ENCODE measurements at regions not wholly inside any gene's neighbourhood (a gene's known extent, or its start where the extent isn't known, plus 50 kb on each side); places are given as distances from the start of the nearest gene placed in this dataset.

DNA sequence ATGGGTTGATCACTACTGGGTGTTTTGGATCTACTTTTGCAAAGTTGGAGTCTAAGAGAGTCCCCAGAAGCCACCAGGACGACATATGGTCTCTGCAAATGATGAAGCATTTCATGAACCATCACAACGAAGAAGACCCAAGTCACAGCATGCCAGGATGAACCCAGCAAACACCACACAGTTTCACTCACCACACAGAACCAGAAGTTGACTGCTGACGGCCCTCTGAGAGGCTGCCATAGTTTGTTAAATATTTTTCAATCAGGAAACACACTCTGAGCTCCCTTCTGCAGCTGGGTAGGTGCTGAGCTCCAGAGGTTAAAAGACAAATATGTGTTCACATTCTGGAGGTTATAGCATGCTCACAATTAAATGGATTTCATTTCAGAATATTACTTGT is 271.4 kb downstream of the DCDC2C start:
- no peak overlapping the region for H3K4me2 ChIP-seq (ENCODE audit: low read length)
- ATAC-seq (no peak), DNase-seq (ENCODE audit: low read depth, low spot score) (no peak)
- H3K4me1 ChIP-seq (ENCODE audit: control insufficient read depth in 1 of 2, insufficient read depth in 2 of 2, low read length in 2 of 2): no peaks in the 10 kb centered on the region
- ChIA-PET POLR2A (no interaction called here), RAD21 (ENCODE audit: low non-redundant PET in 1 of 2, low total read pairs in 2 of 2, uncharacterized antibody in 2 of 2, unreplicated experiment in 2 of 2) (no interaction called here), CTCF (no interaction called here)
- no peaks in the 10 kb centered on the region for H3K36me3 ChIP-seq (ENCODE audit: control insufficient read depth in 1 of 2, insufficient read depth in 2 of 2, low read length in 2 of 2)
- TF ChIP-seq EGR1 (IDR thresholded peaks at IDR 0.05; ENCODE audit: low read depth): no peak
- no peak for TF ChIP-seq YY1 (IDR thresholded peaks at IDR 0.05; ENCODE audit: extremely low read depth, insufficient replicate concordance, low read depth, low read length)
- TF ChIP-seq, protein P1, sequence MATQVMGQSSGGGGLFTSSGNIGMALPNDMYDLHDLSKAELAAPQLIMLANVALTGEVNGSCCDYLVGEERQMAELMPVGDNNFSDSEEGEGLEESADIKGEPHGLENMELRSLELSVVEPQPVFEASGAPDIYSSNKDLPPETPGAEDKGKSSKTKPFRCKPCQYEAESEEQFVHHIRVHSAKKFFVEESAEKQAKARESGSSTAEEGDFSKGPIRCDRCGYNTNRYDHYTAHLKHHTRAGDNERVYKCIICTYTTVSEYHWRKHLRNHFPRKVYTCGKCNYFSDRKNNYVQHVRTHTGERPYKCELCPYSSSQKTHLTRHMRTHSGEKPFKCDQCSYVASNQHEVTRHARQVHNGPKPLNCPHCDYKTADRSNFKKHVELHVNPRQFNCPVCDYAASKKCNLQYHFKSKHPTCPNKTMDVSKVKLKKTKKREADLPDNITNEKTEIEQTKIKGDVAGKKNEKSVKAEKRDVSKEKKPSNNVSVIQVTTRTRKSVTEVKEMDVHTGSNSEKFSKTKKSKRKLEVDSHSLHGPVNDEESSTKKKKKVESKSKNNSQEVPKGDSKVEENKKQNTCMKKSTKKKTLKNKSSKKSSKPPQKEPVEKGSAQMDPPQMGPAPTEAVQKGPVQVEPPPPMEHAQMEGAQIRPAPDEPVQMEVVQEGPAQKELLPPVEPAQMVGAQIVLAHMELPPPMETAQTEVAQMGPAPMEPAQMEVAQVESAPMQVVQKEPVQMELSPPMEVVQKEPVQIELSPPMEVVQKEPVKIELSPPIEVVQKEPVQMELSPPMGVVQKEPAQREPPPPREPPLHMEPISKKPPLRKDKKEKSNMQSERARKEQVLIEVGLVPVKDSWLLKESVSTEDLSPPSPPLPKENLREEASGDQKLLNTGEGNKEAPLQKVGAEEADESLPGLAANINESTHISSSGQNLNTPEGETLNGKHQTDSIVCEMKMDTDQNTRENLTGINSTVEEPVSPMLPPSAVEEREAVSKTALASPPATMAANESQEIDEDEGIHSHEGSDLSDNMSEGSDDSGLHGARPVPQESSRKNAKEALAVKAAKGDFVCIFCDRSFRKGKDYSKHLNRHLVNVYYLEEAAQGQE (IDR thresholded peaks at IDR 0.05; ENCODE audit: low read depth): no peak
- H3K4me3 ChIP-seq (replicated peaks in 1 of 2; ENCODE audit: low read depth in 1 of 2, low read length in 2 of 2): no peak overlapping the region
- no peak overlapping the region for H3K27ac ChIP-seq (ENCODE audit: low read depth, low read length)
- intact Hi-C loops (cut with micrococcal nuclease): no loop called here
- no peaks in the 10 kb centered on the region for H3K9me2 ChIP-seq (ENCODE audit: insufficient read depth)
- no peaks in the 10 kb centered on the region for H4K20me1 ChIP-seq (ENCODE audit: insufficient read depth)
- no peaks in the 10 kb centered on the region for H3K79me2 ChIP-seq (ENCODE audit: insufficient read depth, low read length)
- peaks cover 10% of the 10 kb centered on the region in 2 experiments; a peak in 2 of 4 replicates for H3K9me3 ChIP-seq (ENCODE audit: control insufficient read depth in 1 of 2, insufficient read depth in 1 of 2, low read depth in 1 of 2, low read length in 2 of 2)
- H3K27me3 ChIP-seq (ENCODE audit: insufficient read depth, low read length): no peaks in the 10 kb centered on the region
- no peak overlapping the region for H3K9ac ChIP-seq (ENCODE audit: low read length)
- no TSS peak for BruUV-seq (replicated peaks)
- no peak overlapping the region for H2AFZ ChIP-seq (ENCODE audit: low read depth, low read length, poor library complexity, severe bottlenecking)

- RAD21 ChIA-PET (ENCODE audit: low non-redundant PET in 1 of 2, low total read pairs in 2 of 2, uncharacterized antibody in 2 of 2, unreplicated experiment in 2 of 2): no interaction called here
- no TSS peak for BruUV-seq (replicated peaks)
- Histone ChIP-seq H3K36me3 (ENCODE audit: control insufficient read depth in 1 of 2, insufficient read depth in 2 of 2, low read length in 2 of 2) (no peaks in the 10 kb centered on the region), H3K27me3 (ENCODE audit: insufficient read depth, low read length) (no peaks in the 10 kb centered on the region), H3K4me1 (ENCODE audit: control insufficient read depth in 1 of 2, insufficient read depth in 2 of 2, low read length in 2 of 2) (no peaks in the 10 kb centered on the region), H3K4me2 (ENCODE audit: low read length) (no peak overlapping the region), H3K9ac (ENCODE audit: low read length) (no peak overlapping the region), H3K27ac (ENCODE audit: low read depth, low read length) (no peak overlapping the region), H3K79me2 (ENCODE audit: insufficient read depth, low read length) (no peaks in the 10 kb centered on the region), H3K9me2 (ENCODE audit: insufficient read depth) (no peaks in the 10 kb centered on the region), H3K4me3 (replicated peaks in 1 of 2; ENCODE audit: low read depth in 1 of 2, low read length in 2 of 2) (no peak overlapping the region), H4K20me1 (ENCODE audit: insufficient read depth) (no peaks in the 10 kb centered on the region), H3K9me3 (ENCODE audit: control insufficient read depth in 1 of 2, insufficient read depth in 1 of 2, low read depth in 1 of 2, low read length in 2 of 2) (no peaks in the 10 kb centered on the region), H2AFZ (ENCODE audit: low read depth, low read length, poor library complexity, severe bottlenecking) (no peak overlapping the region)
- intact Hi-C loops (cut with micrococcal nuclease): no loop called here
- CTCF ChIA-PET: no interaction called here
- TF ChIP-seq POLR2AphosphoS5 (IDR thresholded peaks at IDR 0.05; ENCODE audit: low read depth, low read length): no peak
- TF ChIP-seq, protein P2, sequence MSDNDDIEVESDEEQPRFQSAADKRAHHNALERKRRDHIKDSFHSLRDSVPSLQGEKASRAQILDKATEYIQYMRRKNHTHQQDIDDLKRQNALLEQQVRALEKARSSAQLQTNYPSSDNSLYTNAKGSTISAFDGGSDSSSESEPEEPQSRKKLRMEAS (IDR thresholded peaks at IDR 0.05): no peak
- no peak for TF ChIP-seq RAD21 (IDR thresholded peaks at IDR 0.05; ENCODE audit: low read depth)
- no peak for TF ChIP-seq SRF (IDR thresholded peaks at IDR 0.05; ENCODE audit: low read depth)
- TF ChIP-seq YY1 (IDR thresholded peaks at IDR 0.05; ENCODE audit: extremely low read depth, insufficient replicate concordance, low read depth, low read length): no peak
- TF ChIP-seq SP1 (IDR thresholded peaks at IDR 0.05; ENCODE audit: low read depth): no peak
- TF ChIP-seq ZNF274 (IDR thresholded peaks at IDR 0.05; ENCODE audit: low read depth, low read length): no peak
- TF ChIP-seq POLR2A (IDR thresholded peaks at IDR 0.05; ENCODE audit: borderline replicate concordance, extremely low read depth, insufficient read depth, insufficient read length): no peak
- TF ChIP-seq EGR1 (IDR thresholded peaks at IDR 0.05; ENCODE audit: low read depth): no peak
- no peak for TF ChIP-seq EZH2 (IDR thresholded peaks at IDR 0.05)
- TF ChIP-seq SIN3A (IDR thresholded peaks at IDR 0.05; ENCODE audit: low read depth): no peak
- TF ChIP-seq ZFX (IDR thresholded peaks at IDR 0.05): no peak
- no peak for TF ChIP-seq EZH2phosphoT487 (IDR thresholded peaks at IDR 0.05; ENCODE audit: borderline replicate concordance)
- no peak for TF ChIP-seq CEBPB (IDR thresholded peaks at IDR 0.05; ENCODE audit: low read depth)
- TF ChIP-seq FOSL1 (IDR thresholded peaks at IDR 0.05; ENCODE audit: low read depth): no peak
- TF ChIP-seq TCF7L2 (IDR thresholded peaks at IDR 0.05; ENCODE audit: borderline replicate concordance, extremely low read depth, insufficient read depth, insufficient read length): no peak
- no peak for TF ChIP-seq JUND (IDR thresholded peaks at IDR 0.05)
- no peak for ATAC-seq
- POLR2A ChIA-PET: no interaction called here
- no peak for DNase-seq (ENCODE audit: low read depth, low spot score)
Measured at GRCh38 chr2:3981446-3981987, 278.1 kb downstream of the DCDC2C start.
